BE2C (cell line): ENCODE measurements at regions not wholly inside any gene's neighbourhood (a gene's known extent, or its start where the extent isn't known, plus 50 kb on each side); places are given as distances from the start of the nearest gene placed in this dataset.
A peak's percentile ranks its signal among the peaks of the same experiment; 100 is the strongest.

Experiments
- DNase-seq: peaks from one replicate; pipeline ENCODE4 v3.0.0-alpha.2; 2020
- H3K27me3 ChIP-seq: fragments of 250-450 bp; sonication (Bioruptor Pico); 2 replicates; pipeline ENCODE4 v1.5.1; 2020; ENCODE audit warnings: mild to moderate bottlenecking
- H3K36me3 ChIP-seq: fragments of 250-450 bp; sonication (Bioruptor Pico); 2 replicates; pipeline ENCODE4 v1.5.1; 2020; ENCODE audit warnings: mild to moderate bottlenecking
- H3K4me1 ChIP-seq: fragments of 250-450 bp; sonication (Bioruptor Pico); 2 replicates; pipeline ENCODE4 v1.5.1; 2020
- H3K4me3 ChIP-seq: 2 replicates; pipeline ENCODE4 v1.5.1; 2011; ENCODE audit warnings: low read depth, low read length
- H3K9me3 ChIP-seq: fragments of 250-450 bp; sonication (Bioruptor Pico); 2 replicates; pipeline ENCODE4 v1.5.1; 2020
- TF ChIP-seq, protein P1 (sequence below): IDR thresholded peaks from 2 replicates; pipeline ENCODE4 v1.5.1; 2012; ENCODE audit warnings: mild to moderate bottlenecking, low read depth, low read length

DNA sequence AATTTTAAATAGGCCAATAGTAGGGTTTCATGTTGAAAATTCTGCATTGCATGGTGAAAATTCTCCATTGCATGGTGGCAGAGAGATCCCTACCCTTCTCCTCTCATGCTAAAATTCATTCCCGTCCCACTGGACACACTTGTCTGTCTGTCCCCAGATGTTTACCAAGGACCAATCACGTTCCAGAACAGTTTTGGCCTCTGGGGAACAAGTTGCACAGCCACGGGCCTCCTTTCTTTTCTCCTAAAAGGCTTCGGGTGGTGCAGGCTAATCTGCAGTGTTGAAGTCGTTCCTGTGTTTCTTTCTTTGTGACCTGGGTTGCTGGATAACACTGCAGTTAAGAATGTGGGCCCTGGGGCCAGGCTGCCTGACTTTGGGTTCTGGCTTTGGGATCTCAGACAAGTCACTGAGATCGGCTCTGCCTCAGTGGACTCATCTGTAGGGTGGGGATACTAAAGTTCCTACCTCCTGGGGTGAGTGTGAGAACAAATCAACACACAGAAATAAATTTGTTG is 113.1 kb upstream of the FAM204A start:
- H3K4me1 ChIP-seq, result no peaks in the 10 kb centered on the region
- no peaks in the 10 kb centered on the region for H3K9me3 ChIP-seq
- TF ChIP-seq, protein P1, sequence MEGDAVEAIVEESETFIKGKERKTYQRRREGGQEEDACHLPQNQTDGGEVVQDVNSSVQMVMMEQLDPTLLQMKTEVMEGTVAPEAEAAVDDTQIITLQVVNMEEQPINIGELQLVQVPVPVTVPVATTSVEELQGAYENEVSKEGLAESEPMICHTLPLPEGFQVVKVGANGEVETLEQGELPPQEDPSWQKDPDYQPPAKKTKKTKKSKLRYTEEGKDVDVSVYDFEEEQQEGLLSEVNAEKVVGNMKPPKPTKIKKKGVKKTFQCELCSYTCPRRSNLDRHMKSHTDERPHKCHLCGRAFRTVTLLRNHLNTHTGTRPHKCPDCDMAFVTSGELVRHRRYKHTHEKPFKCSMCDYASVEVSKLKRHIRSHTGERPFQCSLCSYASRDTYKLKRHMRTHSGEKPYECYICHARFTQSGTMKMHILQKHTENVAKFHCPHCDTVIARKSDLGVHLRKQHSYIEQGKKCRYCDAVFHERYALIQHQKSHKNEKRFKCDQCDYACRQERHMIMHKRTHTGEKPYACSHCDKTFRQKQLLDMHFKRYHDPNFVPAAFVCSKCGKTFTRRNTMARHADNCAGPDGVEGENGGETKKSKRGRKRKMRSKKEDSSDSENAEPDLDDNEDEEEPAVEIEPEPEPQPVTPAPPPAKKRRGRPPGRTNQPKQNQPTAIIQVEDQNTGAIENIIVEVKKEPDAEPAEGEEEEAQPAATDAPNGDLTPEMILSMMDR, result no peak
- H3K4me3 ChIP-seq, result no peak overlapping the region
- DNase-seq, result no peak
- H3K36me3 ChIP-seq, result no peaks in the 10 kb centered on the region
- H3K27me3 ChIP-seq, result peaks cover 15% of the 10 kb centered on the region

GRCh38 chr10:118454211-118454610 is 112.1 kb upstream of the FAM204A start:
- Histone ChIP-seq H3K27me3 (peaks cover 17% of the 10 kb centered on the region), H3K36me3 (no peaks in the 10 kb centered on the region), H3K4me3 (no peak overlapping the region), H3K9me3 (no peaks in the 10 kb centered on the region), H3K4me1 (no peaks in the 10 kb centered on the region)
- TF ChIP-seq, protein P1, result no peak
- DNase-seq, result no peak

DNA sequence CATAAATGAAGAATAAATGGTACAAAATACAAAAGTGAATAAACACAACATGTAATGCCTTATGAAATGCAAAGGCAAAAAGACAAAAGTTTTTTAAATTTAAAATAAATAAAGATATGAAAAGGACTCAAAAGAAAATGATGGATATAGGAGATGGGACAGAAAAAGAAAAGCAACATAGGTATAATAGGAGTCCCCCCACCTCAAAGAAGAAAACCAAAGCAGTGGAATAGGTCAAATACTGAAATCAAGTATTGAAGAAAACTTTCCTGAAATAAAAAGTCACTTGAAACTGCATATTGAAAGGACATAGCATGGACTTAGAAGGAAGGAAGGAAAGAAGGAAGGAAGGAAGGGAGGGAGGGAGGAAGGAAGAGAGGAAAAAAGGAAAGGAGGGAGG is 110.0 kb upstream of the FAM204A start:
- Histone ChIP-seq H3K4me1 (no peaks in the 10 kb centered on the region), H3K36me3 (no peaks in the 10 kb centered on the region), H3K4me3 (no peak overlapping the region), H3K27me3 (peaks cover 15% of the 10 kb centered on the region), H3K9me3 (no peaks in the 10 kb centered on the region)
- TF ChIP-seq, protein P1, result no peak
- no peak for DNase-seq

GRCh38 chr10:118449521-118449920 is 107.4 kb upstream of the FAM204A start:
- DNase-seq, result no peak
- Histone ChIP-seq H3K9me3 (no peaks in the 10 kb centered on the region), H3K4me3 (no peak overlapping the region), H3K36me3 (no peaks in the 10 kb centered on the region), H3K4me1 (no peaks in the 10 kb centered on the region), H3K27me3 (peaks cover 12% of the 10 kb centered on the region)
- TF ChIP-seq, protein P1, result no peak

DNA sequence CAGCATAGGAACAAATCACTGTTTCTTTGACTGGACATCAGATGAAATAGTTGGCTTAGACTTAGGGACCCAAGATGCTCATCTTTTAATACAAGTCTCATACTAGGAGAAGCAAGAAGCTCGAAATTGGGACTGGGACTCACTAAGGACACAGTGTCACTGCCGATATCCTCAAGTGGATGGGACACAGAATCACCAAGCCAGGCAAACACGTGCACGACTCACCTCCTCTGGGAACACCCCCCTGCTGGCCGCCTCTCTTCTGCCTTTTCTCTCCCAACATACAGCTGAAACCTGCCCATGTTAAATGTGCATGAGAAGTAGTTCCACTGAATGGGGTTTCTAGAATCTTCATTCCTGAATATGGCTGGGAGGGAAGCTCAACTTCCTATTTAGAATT is 106.6 kb upstream of the FAM204A start:
- no peaks in the 10 kb centered on the region for H3K36me3 ChIP-seq
- TF ChIP-seq, protein P1, result no peak

DNA sequence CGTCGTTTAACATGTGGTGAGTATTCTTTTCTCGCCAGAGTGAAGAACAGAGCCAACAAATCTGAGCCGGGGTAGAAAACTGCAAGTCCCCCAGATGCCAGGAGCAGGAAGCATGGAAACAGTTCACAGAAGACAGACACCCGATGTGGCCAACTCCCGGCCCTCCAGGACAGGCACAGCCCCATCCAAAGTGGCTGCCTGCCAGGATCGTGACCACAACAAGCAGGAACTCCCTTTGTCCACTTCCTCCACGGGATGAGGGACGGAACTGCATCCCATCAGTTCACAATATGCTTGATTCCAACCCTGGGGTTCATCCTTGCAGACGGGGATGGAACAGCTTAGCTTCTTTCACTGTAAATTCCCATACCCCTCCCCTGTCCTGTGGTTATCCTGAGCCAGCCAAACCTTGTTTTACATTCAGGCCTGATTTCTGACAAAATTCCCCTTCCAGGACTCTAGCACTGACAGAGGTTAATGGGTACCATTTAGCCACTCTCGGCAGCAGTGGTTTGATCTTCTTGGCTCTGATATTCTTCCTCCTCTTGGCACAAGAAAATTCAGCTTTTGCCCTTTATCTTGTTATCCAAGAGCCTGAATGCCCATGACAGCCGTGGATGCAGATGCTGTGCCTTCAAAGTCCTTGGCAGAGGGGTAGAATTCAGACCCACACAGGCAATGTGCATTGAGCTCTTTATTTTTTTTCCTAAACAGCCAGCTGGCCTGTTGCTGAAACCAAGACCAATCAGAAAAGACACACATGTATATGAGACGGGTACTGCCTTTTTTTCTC is 105.5 kb upstream of the FAM204A start:
- peak; percentile 18 for DNase-seq
- Histone ChIP-seq H3K4me1 (no peaks in the 10 kb centered on the region), H3K4me3 (no peak overlapping the region), H3K36me3 (no peaks in the 10 kb centered on the region), H3K27me3 (peaks cover 12% of the 10 kb centered on the region), H3K9me3 (no peaks in the 10 kb centered on the region)
- TF ChIP-seq, protein P1, result no peak

More for the DNA sequence above, 106.6 kb upstream of the FAM204A start:
- H3K9me3 ChIP-seq, result no peaks in the 10 kb centered on the region
- no peaks in the 10 kb centered on the region for H3K4me1 ChIP-seq
- H3K4me3 ChIP-seq, result no peak overlapping the region
- no peak for DNase-seq
- peaks cover 12% of the 10 kb centered on the region for H3K27me3 ChIP-seq
